HCT116 (cell line): ENCODE measurements at regions not wholly inside any gene's neighbourhood (a gene's known extent, or its start where the extent isn't known, plus 50 kb on each side); places are given as distances from the start of the nearest gene placed in this dataset.
"Not testable (repeated sequence)": the region's sequence is repeated elsewhere in the genome, so short reads cannot be mapped to it uniquely, and the experiment has no call there.

ENCODE experiments used
- ATAC-seq: fragments of 200-7000 bp; cut with Tn5 transposase; 2 replicates; pipeline ENCODE4 v1.9.1; 2020; ENCODE audit warnings: mild to moderate bottlenecking, moderate library complexity
- BruUV-seq: library from RNA; stranded (reverse); fragments of 400-500 nt; replicated peaks from 2 replicates; lab custom pipeline; 2021; lab: Mats Ljungman, UMichigan
- CTCF ChIA-PET: fragments of 300-600 bp; sonication (Branson Sonifier 250); formaldehyde crosslinking; loops from one replicate; lab custom pipeline; 2021; ENCODE audit warnings: antibody characterized with exemption; lab: Charles Lee
- POLR2A ChIA-PET: fragments of 300-600, 350-600 bp; sonication (Branson Sonifier 250); formaldehyde crosslinking; loops from one replicate; lab custom pipeline; 2021; ENCODE audit warnings: antibody characterized with exemption; lab: Charles Lee
- RAD21 ChIA-PET, 2 experiments: fragments of 300-600 bp; sonication (Branson Sonifier 250); formaldehyde crosslinking; loops; one replicate each; lab custom pipeline; 2023; ENCODE audit warnings: low total read pairs in 2 of 2; ENCODE audit not compliant: uncharacterized antibody in 2 of 2, unreplicated experiment in 2 of 2, low non-redundant PET in 1 of 2; lab: Charles Lee
- DNase-seq: peaks from one replicate; pipeline ENCODE4 v3.0.0-alpha.2; 2010; ENCODE audit warnings: low read depth, low spot score
- H2AFZ ChIP-seq: fragments of 200-600 bp; shearing (Covaris generic), sonication (generic); 2 replicates; pipeline ENCODE4 v1.6.1; 2017; ENCODE audit warnings: low read depth, mixed run types, mixed read lengths, antibody characterized with exemption, low read length; ENCODE audit not compliant: poor library complexity, severe bottlenecking
- H3K27ac ChIP-seq: 2 replicates; pipeline ENCODE4 v1.5.1; 2012; ENCODE audit warnings: low read depth, low read length
- H3K27me3 ChIP-seq: fragments of 200-600 bp; sonication (generic); 2 replicates; pipeline ENCODE4 v1.6.1; 2016; ENCODE audit warnings: mixed run types, low read length, mixed read lengths; ENCODE audit not compliant: insufficient read depth
- H3K36me3 ChIP-seq, 2 experiments: fragments of 200-500 bp in 1 of 2; fragments of 200-600 bp in 1 of 2; sonication (Bioruptor generic) in 1 of 2; sonication (generic) in 1 of 2; 2 replicates each; pipeline versions ENCODE4 v1.5.1 to v1.6.1; 2014 to 2016; ENCODE audit warnings: low read length in 2 of 2, inconsistent platforms in 1 of 2, mixed read lengths in 1 of 2, mixed run types in 1 of 2; ENCODE audit not compliant: insufficient read depth in 2 of 2, control insufficient read depth in 1 of 2
- H3K4me1 ChIP-seq, 2 experiments: fragments of 200-600 bp in 1 of 2; sonication (generic) in 1 of 2; 2 replicates each; pipeline versions ENCODE4 v1.5.1 to v1.6.1; 2012 to 2017; ENCODE audit warnings: low read length in 2 of 2, inconsistent platforms in 1 of 2, mild to moderate bottlenecking in 1 of 2, mixed read lengths in 1 of 2, mixed run types in 1 of 2, moderate library complexity in 1 of 2; ENCODE audit not compliant: insufficient read depth in 2 of 2, control insufficient read depth in 1 of 2
- H3K4me2 ChIP-seq: fragments of 200-600 bp; sonication (generic); 2 replicates; pipeline ENCODE4 v1.6.1; 2017; ENCODE audit warnings: mixed run types, low read length, mixed read lengths
- H3K4me3 ChIP-seq, 2 experiments: fragments of 200-600 bp in 1 of 2; sonication (generic) in 1 of 2; replicated peaks in 1 of 2; 2 replicates each; pipeline ENCODE4 v1.5.1; 2011 to 2016; ENCODE audit warnings: low read length in 2 of 2, control low read depth in 1 of 2, low read depth in 1 of 2, mild to moderate bottlenecking in 1 of 2, mixed read lengths in 1 of 2, mixed run types in 1 of 2
- H3K79me2 ChIP-seq: fragments of 200-600 bp; sonication (generic); 2 replicates; pipeline ENCODE4 v1.6.1; 2017; ENCODE audit warnings: mild to moderate bottlenecking, mixed run types, low read length, moderate library complexity, mixed read lengths; ENCODE audit not compliant: insufficient read depth
- H3K9ac ChIP-seq: fragments of 200-600 bp; sonication (generic); 2 replicates; pipeline ENCODE4 v1.6.1; 2016; ENCODE audit warnings: low read length, mixed read lengths
- H3K9me2 ChIP-seq: fragments of 200-600 bp; sonication (generic), shearing (Covaris generic); 2 replicates; pipeline ENCODE4 v1.6.1; 2017; ENCODE audit warnings: mixed run types, mild to moderate bottlenecking, moderate library complexity; ENCODE audit not compliant: insufficient read depth
- H3K9me3 ChIP-seq, 2 experiments: fragments of 200-500 bp in 1 of 2; fragments of 200-600 bp in 1 of 2; sonication (Bioruptor generic) in 1 of 2; sonication (generic) in 1 of 2; 2 replicates each; pipeline ENCODE4 v1.6.1; 2014 to 2017; ENCODE audit warnings: low read length in 2 of 2, mixed read lengths in 2 of 2, inconsistent platforms in 1 of 2, low read depth in 1 of 2, mild to moderate bottlenecking in 1 of 2, mixed run types in 1 of 2, moderate library complexity in 1 of 2; ENCODE audit not compliant: control insufficient read depth in 1 of 2, insufficient read depth in 1 of 2
- H4K20me1 ChIP-seq: fragments of 200-600 bp; sonication (generic), shearing (Covaris generic); 2 replicates; pipeline ENCODE4 v1.6.1; 2017; ENCODE audit warnings: mixed run types, mild to moderate bottlenecking, moderate library complexity; ENCODE audit not compliant: insufficient read depth
- EZH2 ChIP-seq: fragments of 200-600 bp; sonication (generic); IDR thresholded peaks from 2 replicates; pipeline ENCODE4 v1.6.1; 2017; ENCODE audit warnings: antibody characterized with exemption, mixed run types
- RAD21 ChIP-seq: IDR thresholded peaks from 2 replicates; pipeline ENCODE4 v1.6.1; 2012; ENCODE audit warnings: low read depth, mild to moderate bottlenecking
- SIN3A ChIP-seq: IDR thresholded peaks from 2 replicates; pipeline ENCODE4 v1.6.1; 2012; ENCODE audit warnings: low read depth
- SP1 ChIP-seq: IDR thresholded peaks from 2 replicates; pipeline ENCODE4 v1.6.1; 2012; ENCODE audit warnings: low read depth
- TCF7L2 ChIP-seq: IDR thresholded peaks from 2 replicates; pipeline ENCODE4 v1.7.0; 2011; ENCODE audit warnings: borderline replicate concordance, inconsistent platforms; ENCODE audit not compliant: insufficient read depth, insufficient read length; ENCODE audit errors: extremely low read depth
- ZNF274 ChIP-seq: fragments of 200-500 bp; sonication (Bioruptor generic); IDR thresholded peaks from 2 replicates; pipeline ENCODE4 v1.6.1; 2014; ENCODE audit warnings: mild to moderate bottlenecking, low read depth, low read length, inconsistent platforms
- intact Hi-C: fragments of 100-400 bp; cut with micrococcal nuclease; formaldehyde crosslinking; loops from 2 replicates; pipeline ENCODE4 v1.10.0; 2022
- TF ChIP-seq, protein P1 (sequence below): IDR thresholded peaks from 2 replicates; pipeline ENCODE4 v1.6.1; 2012
- TF ChIP-seq, protein P2 (sequence below): IDR thresholded peaks from 2 replicates; pipeline ENCODE4 v1.6.1; 2012; ENCODE audit warnings: low read depth

GRCh38 chr17:77050901-77051300, 89.9 kb upstream of the SEC14L1 start:
- POLR2A ChIA-PET, H3K9me2 ChIP-seq, RAD21 ChIA-PET, H3K9ac ChIP-seq, H3K4me1 ChIP-seq, BruUV-seq, intact Hi-C loops, H2AFZ ChIP-seq, H3K79me2 ChIP-seq, H3K27ac ChIP-seq, ATAC-seq, DNase-seq, H3K27me3 ChIP-seq, H3K4me3 ChIP-seq, H3K36me3 ChIP-seq, H3K9me3 ChIP-seq, H3K4me2 ChIP-seq, H4K20me1 ChIP-seq: not testable (repeated sequence)
- CTCF ChIA-PET, result interaction anchor here (2.2 kb wide), 1 partner anchor 183 kb away, joined by 10 read pairs; the partner anchor contains the start of gene MGAT5B

DNA sequence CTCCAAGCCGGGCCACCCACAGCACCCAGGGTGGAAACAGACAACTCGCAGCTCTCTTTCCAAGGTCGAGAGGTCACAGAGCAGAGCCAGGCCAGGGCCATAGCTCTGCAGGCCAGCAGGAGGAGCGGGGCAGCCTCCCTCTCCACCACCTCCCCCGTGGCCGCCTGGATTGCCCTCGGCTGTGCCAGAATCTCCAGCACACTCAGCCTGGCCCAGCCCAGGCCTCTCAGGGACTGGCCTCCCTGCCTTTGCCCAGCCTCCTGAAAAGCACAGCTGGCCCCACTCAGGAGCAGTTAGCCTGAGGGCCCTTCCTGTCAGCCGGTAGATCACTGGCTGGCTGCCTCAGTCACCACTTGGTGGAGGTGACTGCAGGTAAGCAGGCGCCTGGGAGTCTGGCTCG, 85.8 kb upstream of the SEC14L1 start:
- BruUV-seq, result no TSS peak
- Histone ChIP-seq H3K79me2 (no peaks in the 10 kb centered on the region), H3K27me3 (no peaks in the 10 kb centered on the region), H3K36me3 (no peaks in the 10 kb centered on the region), H3K9me2 (no peaks in the 10 kb centered on the region), H4K20me1 (no peaks in the 10 kb centered on the region), H3K9ac (no peak overlapping the region), H3K27ac (no peak overlapping the region), H3K4me3 (no peak overlapping the region), H3K4me2 (no peak overlapping the region), H3K4me1 (peaks cover 0 to 6% of the 10 kb centered on the region in 2 experiments; a peak in 1 of 4 replicates), H3K9me3 (no peaks in the 10 kb centered on the region), H2AFZ (no peak overlapping the region)
- RAD21 ChIA-PET, result no interaction called here
- POLR2A ChIA-PET, result interaction anchor here (0.6 kb wide), 1 partner anchor 33 kb away, joined by 3 read pairs; no protein-coding TSS in a partner anchor
- CTCF ChIA-PET, result interaction anchor here (1.9 kb wide), 1 partner anchor 187 kb away, joined by 6 read pairs; the partner anchor contains the start of gene MGAT5B
- no peak for DNase-seq
- TF ChIP-seq SP1, result no peak
- TF ChIP-seq, protein P1, sequence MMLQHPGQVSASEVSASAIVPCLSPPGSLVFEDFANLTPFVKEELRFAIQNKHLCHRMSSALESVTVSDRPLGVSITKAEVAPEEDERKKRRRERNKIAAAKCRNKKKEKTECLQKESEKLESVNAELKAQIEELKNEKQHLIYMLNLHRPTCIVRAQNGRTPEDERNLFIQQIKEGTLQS, result no peak
- no peak for TF ChIP-seq SIN3A
- no peak for TF ChIP-seq RAD21
- TF ChIP-seq, protein P2, sequence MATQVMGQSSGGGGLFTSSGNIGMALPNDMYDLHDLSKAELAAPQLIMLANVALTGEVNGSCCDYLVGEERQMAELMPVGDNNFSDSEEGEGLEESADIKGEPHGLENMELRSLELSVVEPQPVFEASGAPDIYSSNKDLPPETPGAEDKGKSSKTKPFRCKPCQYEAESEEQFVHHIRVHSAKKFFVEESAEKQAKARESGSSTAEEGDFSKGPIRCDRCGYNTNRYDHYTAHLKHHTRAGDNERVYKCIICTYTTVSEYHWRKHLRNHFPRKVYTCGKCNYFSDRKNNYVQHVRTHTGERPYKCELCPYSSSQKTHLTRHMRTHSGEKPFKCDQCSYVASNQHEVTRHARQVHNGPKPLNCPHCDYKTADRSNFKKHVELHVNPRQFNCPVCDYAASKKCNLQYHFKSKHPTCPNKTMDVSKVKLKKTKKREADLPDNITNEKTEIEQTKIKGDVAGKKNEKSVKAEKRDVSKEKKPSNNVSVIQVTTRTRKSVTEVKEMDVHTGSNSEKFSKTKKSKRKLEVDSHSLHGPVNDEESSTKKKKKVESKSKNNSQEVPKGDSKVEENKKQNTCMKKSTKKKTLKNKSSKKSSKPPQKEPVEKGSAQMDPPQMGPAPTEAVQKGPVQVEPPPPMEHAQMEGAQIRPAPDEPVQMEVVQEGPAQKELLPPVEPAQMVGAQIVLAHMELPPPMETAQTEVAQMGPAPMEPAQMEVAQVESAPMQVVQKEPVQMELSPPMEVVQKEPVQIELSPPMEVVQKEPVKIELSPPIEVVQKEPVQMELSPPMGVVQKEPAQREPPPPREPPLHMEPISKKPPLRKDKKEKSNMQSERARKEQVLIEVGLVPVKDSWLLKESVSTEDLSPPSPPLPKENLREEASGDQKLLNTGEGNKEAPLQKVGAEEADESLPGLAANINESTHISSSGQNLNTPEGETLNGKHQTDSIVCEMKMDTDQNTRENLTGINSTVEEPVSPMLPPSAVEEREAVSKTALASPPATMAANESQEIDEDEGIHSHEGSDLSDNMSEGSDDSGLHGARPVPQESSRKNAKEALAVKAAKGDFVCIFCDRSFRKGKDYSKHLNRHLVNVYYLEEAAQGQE, result no peak
- TF ChIP-seq ZNF274, result no peak
- no peak for TF ChIP-seq EZH2
- no peak for TF ChIP-seq TCF7L2
- ATAC-seq, result no peak
- intact Hi-C loops, result no loop called here
